ENCODE measurements at regions not wholly inside any gene's neighbourhood (a gene's known extent, or its start where the extent isn't known, plus 50 kb on each side); places are given as distances from the start of the nearest gene placed in this dataset.

GRCh38 chr11:33615751-33616150 is 84.9 kb downstream of the C11orf91 start:
- DNase-seq (ENCODE audit: low spot score), result no peak

- no peak for DNase-seq (ENCODE audit: low spot score)
Measured at GRCh38 chr11:33613404-33613803, 87.2 kb downstream of the C11orf91 start.

GRCh38 chr11:33610903-33611302 is 89.7 kb downstream of the C11orf91 start:
- no peak for DNase-seq (ENCODE audit: low spot score)

- no peak for DNase-seq (ENCODE audit: low spot score)
Measured at GRCh38 chr11:33608386-33608785, 92.2 kb downstream of the C11orf91 start.

GRCh38 chr11:33606762-33607161 is 93.9 kb downstream of the C11orf91 start:
- DNase-seq (ENCODE audit: low spot score), result no peak

GRCh38 chr11:33605703-33606102 is 94.9 kb downstream of the C11orf91 start:
- no peak for DNase-seq (ENCODE audit: low spot score)

GRCh38 chr11:33598426-33599069 is 102.1 kb downstream of the C11orf91 start:
- no peak for DNase-seq (ENCODE audit: low spot score)

GRCh38 chr11:33594188-33594587 is 106.4 kb downstream of the C11orf91 start:
- no peak for DNase-seq (ENCODE audit: low spot score)

- DNase-seq (ENCODE audit: low spot score), result no peak
Measured at GRCh38 chr11:33590441-33590840, 110.2 kb downstream of the C11orf91 start.

GRCh38 chr11:33588056-33588455 is 112.6 kb downstream of the C11orf91 start:
- DNase-seq (ENCODE audit: low spot score), result no peak

- no peak for DNase-seq (ENCODE audit: low spot score)
Measured at GRCh38 chr11:33585586-33586209, 114.9 kb downstream of the C11orf91 start.

GRCh38 chr11:33582636-33583325 is 117.8 kb downstream of the C11orf91 start:
- no peak for DNase-seq (ENCODE audit: low spot score)

- DNase-seq (ENCODE audit: low spot score), result no peak
Measured at GRCh38 chr11:33579101-33579500, 121.5 kb downstream of the C11orf91 start.

GRCh38 chr11:33577204-33577603 is 123.4 kb downstream of the C11orf91 start:
- no peak for DNase-seq (ENCODE audit: low spot score)

GRCh38 chr11:33575311-33575710 is 125.3 kb downstream of the C11orf91 start:
- DNase-seq (ENCODE audit: low spot score), result no peak

- DNase-seq (ENCODE audit: low spot score), result no peak
Measured at GRCh38 chr11:33574331-33574730, 126.3 kb downstream of the C11orf91 start.

GRCh38 chr11:33569333-33569732 is 131.3 kb downstream of the C11orf91 start:
- no peak for DNase-seq (ENCODE audit: low spot score)

- DNase-seq (ENCODE audit: low spot score), result no peak
Measured at GRCh38 chr11:33567004-33567403, 133.6 kb downstream of the C11orf91 start.

GRCh38 chr11:33564856-33565453 is 135.7 kb downstream of the C11orf91 start:
- DNase-seq (ENCODE audit: low spot score), result no peak

GRCh38 chr11:33560729-33561128 is 139.9 kb downstream of the C11orf91 start:
- no peak for DNase-seq (ENCODE audit: low spot score)

GRCh38 chr11:33559567-33559966 is 141.1 kb downstream of the C11orf91 start:
- no peak for DNase-seq (ENCODE audit: low spot score)

GRCh38 chr11:33558097-33558496 is 142.5 kb downstream of the C11orf91 start:
- no peak for DNase-seq (ENCODE audit: low spot score)

- no peak for DNase-seq (ENCODE audit: low spot score)
Measured at GRCh38 chr11:33557201-33557600, 143.4 kb downstream of the C11orf91 start.
